Epithelial cell of prostate (primary cell): ENCODE measurements at regions not wholly inside any gene's neighbourhood (a gene's known extent, or its start where the extent isn't known, plus 50 kb on each side); places are given as distances from the start of the nearest gene placed in this dataset.
"Not testable (repeated sequence)": the region's sequence is repeated elsewhere in the genome, so short reads cannot be mapped to it uniquely, and the experiment has no call there.

Experiments
- DNase-seq: peaks from one replicate; pipeline ENCODE4 v3.0.0-alpha.2; 2011; ENCODE audit warnings: low read depth, low spot score
- H3K27ac ChIP-seq: fragments of 450-650 bp; 2 replicates; pipeline ENCODE4 v1.5.1; 2017; ENCODE audit warnings: mild to moderate bottlenecking

DNA sequence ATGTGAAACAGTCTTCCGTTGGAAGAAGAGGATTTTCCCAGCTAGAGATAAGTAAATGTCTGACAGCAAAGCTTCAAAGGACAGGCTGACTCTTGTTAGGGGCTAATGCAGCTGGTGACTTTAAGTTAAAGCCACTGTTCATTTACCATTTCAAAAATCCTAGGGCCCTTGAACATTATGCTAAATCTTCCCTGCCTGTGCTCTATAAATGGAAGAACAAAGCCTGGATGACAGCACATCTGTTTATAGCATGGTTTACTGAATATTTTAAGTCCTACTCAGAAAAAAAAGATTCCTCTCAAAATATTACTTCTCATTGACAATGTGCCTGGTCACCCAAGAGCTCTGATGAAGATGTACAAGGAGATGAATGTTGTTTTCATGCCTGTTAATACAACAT is 255.3 kb downstream of the ADRA2A start:
- H3K27ac ChIP-seq, DNase-seq: not testable (repeated sequence)

- no peak for DNase-seq
- no peak overlapping the region for H3K27ac ChIP-seq
Measured at GRCh38 chr10:111335826-111336225, 259.0 kb downstream of the ADRA2A start.

- H3K27ac ChIP-seq: no peak overlapping the region
- no peak for DNase-seq
Measured at GRCh38 chr10:111338035-111338434, 261.2 kb downstream of the ADRA2A start.

GRCh38 chr10:111338805-111339204 is 262.0 kb downstream of the ADRA2A start:
- no peak overlapping the region for H3K27ac ChIP-seq
- DNase-seq: no peak

- H3K27ac ChIP-seq: no peak overlapping the region
- no peak for DNase-seq
Measured at GRCh38 chr10:111344804-111345203, 268.0 kb downstream of the ADRA2A start.

DNA sequence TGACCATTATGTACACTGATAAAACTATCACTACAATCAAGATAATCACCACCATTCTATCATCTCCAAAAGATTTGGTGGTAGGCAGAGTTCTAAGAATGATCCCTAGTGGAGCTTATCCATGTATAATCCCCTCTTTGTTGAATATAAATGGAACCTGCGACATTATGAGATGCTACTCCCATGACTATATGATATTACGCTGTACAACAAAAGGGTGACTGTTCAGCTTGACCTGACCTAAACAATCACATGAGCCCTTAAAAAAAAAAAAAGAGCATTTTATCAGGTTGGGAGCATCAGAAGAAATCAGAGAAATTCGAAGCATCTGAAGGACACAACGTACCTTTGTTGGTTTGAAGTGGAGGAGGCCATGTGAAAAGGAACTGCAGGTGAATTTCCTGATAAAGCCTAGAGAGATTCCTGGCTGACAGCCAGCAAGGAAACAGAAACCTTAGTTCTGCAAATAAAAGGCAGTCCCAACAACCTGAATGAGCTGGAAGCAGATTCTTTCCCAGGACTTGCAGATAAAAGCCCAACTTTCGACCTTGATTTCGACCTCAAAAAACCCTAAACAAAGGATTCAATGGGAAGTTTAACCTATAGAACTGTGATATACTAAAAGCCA is 270.7 kb downstream of the ADRA2A start:
- H3K27ac ChIP-seq: no peak overlapping the region
- DNase-seq: no peak

- no peak for DNase-seq
- H3K27ac ChIP-seq: no peak overlapping the region
Measured at GRCh38 chr10:111348076-111348475, 271.2 kb downstream of the ADRA2A start.

DNA sequence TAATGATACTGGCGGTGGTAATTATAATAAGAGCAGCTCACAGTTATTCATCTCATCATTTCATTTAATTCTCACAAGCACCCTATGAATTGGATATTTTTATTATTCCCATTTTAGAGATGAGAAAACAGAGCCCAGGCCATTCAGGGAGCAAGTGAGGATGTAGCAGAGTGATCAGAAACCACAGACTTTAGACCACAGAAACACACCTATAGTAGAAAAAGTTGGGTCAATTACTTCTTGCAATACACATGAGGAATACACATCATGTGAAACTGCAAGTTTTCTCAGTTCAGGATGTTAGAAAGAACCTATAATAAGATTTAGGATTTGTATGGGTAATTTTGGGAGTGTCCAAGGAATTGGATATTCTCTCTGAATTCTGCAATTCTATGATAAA is 278.0 kb downstream of the ADRA2A start:
- no peak for DNase-seq
- H3K27ac ChIP-seq: no peak overlapping the region

- DNase-seq: no peak
- H3K27ac ChIP-seq: no peak overlapping the region
Measured at GRCh38 chr10:111356571-111356970, 279.7 kb downstream of the ADRA2A start.

DNA sequence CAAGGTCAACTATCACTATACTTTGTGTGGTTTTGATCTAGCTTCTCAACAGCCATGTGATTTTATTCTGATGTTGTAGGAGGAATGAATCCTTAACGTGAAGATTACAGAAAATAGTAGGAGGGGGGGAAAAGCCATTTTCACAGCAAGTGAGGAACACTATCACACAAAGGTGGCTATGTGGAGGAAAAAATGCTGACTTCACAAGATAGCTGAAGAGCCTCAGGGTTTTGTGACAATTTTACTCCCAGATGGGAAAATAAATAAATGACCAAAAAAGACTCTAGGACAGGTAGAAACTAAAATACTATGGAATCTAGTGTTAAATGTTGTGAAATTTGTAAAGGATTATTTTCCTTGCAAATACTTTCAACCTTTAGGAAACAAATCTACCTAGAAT is 281.0 kb downstream of the ADRA2A start:
- no peak overlapping the region for H3K27ac ChIP-seq
- DNase-seq: no peak

DNA sequence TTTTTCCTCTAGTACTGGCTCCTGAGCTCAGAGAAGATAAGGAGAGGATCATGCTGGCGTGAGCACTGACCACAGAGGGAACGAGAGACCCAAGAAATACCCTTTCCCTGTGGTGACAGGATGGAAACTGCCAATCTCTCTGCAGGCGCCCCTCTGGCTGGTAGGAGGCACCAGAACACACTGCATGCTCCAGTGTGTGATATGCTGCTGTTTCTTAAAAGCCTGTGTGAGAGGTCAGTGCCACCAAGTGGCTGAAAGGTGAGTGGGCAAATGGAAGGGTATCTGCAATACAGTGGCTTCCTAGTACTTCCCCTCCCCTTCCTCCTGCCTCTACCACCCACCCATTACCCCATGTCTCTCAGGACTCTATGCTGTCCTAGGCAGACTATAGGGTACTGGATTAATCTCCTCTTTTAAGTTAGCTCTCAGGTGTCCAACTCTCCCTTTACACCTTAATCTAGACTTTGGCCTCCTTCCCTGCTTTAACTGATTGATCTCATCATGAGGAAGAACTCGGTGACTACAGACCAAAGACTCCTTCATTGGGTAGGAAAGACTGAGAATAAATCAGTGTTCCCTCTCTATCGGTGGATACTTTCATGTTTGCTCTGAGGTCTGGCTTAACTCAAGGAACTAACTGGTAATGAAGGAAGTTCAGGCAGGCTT is 283.6 kb downstream of the ADRA2A start:
- DNase-seq: no peak
- no peak overlapping the region for H3K27ac ChIP-seq

DNA sequence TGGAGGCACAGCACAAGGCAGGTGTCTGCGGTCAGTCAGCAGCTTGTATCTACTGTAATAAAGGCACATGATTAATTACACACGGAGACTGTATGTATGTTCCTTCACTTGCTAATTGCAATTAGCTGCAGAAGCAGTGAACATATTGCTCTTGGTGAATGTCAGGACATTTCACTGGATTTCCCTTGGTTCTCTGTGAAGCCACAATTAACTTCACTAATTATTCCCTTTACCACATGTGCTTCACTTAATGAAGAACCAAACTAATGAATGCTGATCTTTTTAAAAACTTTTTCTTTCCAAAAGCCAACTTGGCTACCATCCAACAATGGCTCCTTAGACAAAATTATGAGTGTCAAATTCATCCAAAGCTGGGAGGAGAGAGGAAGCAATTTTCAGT is 290.7 kb downstream of the ADRA2A start:
- no peak overlapping the region for H3K27ac ChIP-seq
- DNase-seq: no peak

DNA sequence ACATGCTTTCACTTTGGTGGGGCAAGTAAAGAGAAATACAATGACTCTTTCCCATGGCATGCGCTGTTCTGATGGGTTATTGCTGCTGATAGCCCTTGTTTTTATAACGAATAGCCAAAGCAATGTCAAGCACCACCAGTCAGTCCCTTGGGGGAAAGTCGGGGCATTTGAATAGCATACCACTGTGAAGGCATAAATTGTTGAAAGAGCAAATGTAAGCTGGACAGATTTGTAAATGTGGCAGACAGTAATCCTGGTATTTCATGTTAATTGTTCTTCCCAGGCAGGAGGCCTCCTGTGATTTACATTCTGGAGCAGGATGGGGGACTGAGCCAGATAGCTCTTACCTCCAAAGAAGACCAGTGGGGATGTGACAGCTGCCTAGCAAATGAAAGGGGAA is 293.3 kb downstream of the ADRA2A start:
- DNase-seq: no peak

DNA sequence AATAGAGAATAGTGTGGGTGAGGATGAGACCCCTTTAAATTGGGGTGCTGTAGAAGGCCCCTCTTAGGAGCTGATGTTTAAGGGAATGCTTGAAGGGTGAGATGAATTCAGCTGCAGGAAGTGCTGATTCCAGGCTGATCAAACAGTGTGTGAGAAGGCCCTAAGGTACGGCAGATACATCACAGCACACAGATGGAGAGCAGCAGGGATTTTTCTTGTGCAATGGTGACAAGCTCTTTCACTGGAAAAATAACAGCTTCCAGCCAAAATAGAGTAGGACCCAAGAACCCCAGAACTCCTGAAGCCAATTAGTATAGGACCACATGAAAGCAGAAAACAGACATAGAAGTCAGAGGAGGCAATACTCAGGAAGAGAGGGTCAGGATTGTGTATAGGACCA is 296.9 kb downstream of the ADRA2A start:
- no peak overlapping the region for H3K27ac ChIP-seq
- no peak for DNase-seq

More for the DNA sequence above, 293.3 kb downstream of the ADRA2A start:
- H3K27ac ChIP-seq: no peak overlapping the region

DNA sequence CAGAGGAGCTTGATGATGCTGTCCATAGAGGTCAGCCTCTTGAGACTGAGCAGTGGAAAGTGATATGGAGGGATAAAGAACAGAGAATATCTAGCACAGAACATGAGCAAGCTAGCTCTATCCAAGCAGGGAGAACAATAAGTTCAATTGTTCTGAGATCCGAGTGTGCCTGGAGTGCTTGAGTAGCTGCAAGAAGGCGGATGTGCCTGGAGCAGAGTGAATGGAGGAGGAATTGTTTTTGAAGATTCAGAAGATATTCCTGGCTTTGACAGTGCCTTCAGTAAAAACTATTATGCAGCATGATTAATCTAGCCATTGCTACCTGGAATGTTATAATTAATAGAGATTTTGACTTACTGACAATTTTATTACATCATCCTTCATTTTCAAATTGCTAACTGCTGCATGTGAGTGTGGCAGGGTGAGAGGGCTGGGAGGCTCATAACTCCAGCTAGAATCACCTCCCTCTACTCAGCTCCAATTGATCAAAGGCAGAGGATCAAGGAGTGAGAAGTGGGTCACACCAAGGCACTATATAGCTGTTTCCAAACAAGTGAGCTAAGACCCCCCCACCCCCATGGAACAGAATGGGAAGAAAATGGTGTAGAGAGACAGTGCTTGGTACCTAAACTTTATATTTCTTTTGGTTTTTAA is 302.8 kb downstream of the ADRA2A start:
- DNase-seq: no peak
- H3K27ac ChIP-seq: no peak overlapping the region

DNA sequence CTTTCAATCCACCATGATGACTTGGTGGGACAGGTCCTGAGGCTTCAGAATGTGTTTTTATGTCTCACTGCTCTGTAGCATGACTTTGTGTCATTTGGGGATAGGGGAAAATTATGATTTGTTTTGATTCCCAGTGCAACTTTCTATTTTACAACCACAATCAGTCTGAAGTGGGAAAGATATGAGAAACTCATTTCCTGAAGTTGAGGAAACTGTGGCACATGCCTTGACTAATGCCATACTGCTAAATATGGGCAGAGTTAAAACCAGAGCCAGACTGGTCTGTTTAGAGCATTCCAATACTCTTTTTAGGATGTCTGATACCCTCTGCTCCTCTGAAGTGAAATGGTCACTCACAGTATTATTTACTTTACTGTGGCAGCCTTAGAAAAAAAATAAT is 307.7 kb downstream of the ADRA2A start:
- DNase-seq: no peak
- no peak overlapping the region for H3K27ac ChIP-seq

DNA sequence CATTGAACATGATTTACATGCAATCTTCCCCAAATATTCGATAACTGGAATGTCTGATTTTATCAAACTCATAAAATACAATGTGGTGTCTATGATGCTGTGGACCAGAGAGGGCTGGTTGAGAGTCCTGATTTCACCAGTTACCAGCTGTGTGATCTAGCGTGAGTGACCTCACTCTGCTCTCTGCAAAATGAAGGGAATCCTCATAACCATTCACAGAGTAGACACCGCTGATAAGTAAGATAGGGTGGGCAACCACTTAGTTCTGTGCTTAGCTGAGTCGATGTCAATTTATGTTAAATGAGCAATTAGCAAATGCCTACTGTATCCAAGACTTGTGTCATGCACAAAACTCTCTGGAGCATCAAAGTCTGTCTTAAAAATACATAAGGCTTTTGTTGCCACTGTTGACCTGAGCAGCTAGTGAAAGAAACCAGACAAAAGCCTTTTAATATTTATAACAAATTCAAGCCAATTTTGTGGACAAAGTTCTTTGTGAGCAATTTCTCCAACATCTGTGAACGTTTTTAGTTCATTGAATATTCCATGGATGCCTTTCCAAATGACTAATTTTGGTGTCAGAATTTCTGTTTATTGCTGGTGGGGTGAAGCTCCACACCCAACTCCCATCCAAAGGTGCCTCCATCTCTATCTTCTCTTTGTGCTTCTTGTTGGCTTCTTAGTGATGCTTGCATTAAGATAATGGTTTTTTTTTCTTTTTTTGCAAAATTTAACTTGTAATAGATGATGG is 314.2 kb downstream of the ADRA2A start:
- no peak overlapping the region for H3K27ac ChIP-seq
- DNase-seq: no peak

- DNase-seq: no peak
- no peak overlapping the region for H3K27ac ChIP-seq
Measured at GRCh38 chr10:111392159-111392558, 315.3 kb downstream of the ADRA2A start.

GRCh38 chr10:111392910-111393309 is 316.1 kb downstream of the ADRA2A start:
- no peak for DNase-seq
- H3K27ac ChIP-seq: no peak overlapping the region

- H3K27ac ChIP-seq: no peak overlapping the region
Measured at GRCh38 chr10:111410740-111411139, 333.9 kb downstream of the ADRA2A start.

DNA sequence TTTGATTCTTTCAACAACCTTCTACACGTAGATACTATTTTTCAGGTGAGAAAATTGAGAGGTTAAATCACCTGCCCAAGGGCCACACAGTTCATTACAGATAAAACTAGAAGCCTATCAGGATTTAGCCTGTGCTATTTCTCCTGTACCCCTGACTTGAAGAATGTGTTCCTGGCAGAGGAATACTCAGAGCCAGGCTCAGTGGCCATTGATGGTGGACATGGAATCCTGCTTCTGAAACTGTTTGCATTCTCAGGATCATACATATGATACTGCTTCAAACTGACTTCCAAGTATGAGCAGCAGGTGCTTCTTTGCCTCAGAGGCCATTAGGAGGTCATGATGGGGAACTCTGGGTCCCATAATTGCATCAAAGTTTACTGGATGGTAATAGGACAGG is 348.6 kb downstream of the ADRA2A start:
- no peak overlapping the region for H3K27ac ChIP-seq
- DNase-seq: no peak

More at GRCh38 chr10:111410740-111411139, 333.9 kb downstream of the ADRA2A start:
- DNase-seq: no peak
